Memory B cell (primary cell): ENCODE measurements at regions not wholly inside any gene's neighbourhood (a gene's known extent, or its start where the extent isn't known, plus 50 kb on each side); places are given as distances from the start of the nearest gene placed in this dataset.
"Not testable (repeated sequence)": the region's sequence is repeated elsewhere in the genome, so short reads cannot be mapped to it uniquely, and the experiment has no call there.

Experiments used
- ATAC-seq: fragments of 150-1000 bp; cut with Tn5 transposase; 2 replicates; pipeline ENCODE4 v1.10.0; 2021; ENCODE audit warnings: low read depth, mild to moderate bottlenecking, moderate library complexity
- DNase-seq, 2 donors: peaks; one replicate each; pipeline ENCODE4 v3.0.0; 2022; ENCODE audit warnings: low spot score in 2 of 2
- H3K27ac Mint-ChIP-seq: one replicate; pipeline ENCODE4 v1.8.0; 2022; ENCODE audit warnings: mild to moderate bottlenecking, moderate library complexity, mixed read lengths
- H3K27me3 Mint-ChIP-seq: one replicate; pipeline ENCODE4 v1.8.0; 2022; ENCODE audit warnings: mixed read lengths
- H3K36me3 Mint-ChIP-seq: one replicate; pipeline ENCODE4 v1.8.0; 2022; ENCODE audit warnings: mild to moderate bottlenecking, mixed read lengths
- H3K4me1 Mint-ChIP-seq: one replicate; pipeline ENCODE4 v1.8.0; 2022; ENCODE audit warnings: mixed read lengths
- H3K4me3 Mint-ChIP-seq: one replicate; pipeline ENCODE4 v1.8.0; 2022; ENCODE audit warnings: mild to moderate bottlenecking, moderate library complexity, mixed read lengths
- H3K9me3 Mint-ChIP-seq: one replicate; pipeline ENCODE4 v1.8.0; 2022; ENCODE audit warnings: mixed read lengths

GRCh38 chr6:92469186-92469828, 950.1 kb downstream of the EPHA7 start:
- no peak for ATAC-seq
- no peak overlapping the region for H3K4me3 Mint-ChIP-seq
- H3K9me3 Mint-ChIP-seq = peaks cover 10% of the 10 kb centered on the region
- DNase-seq = no peak
- no peaks in the 10 kb centered on the region for H3K27me3 Mint-ChIP-seq
- no peaks in the 10 kb centered on the region for H3K4me1 Mint-ChIP-seq
- no peak overlapping the region for H3K27ac Mint-ChIP-seq
- no peaks in the 10 kb centered on the region for H3K36me3 Mint-ChIP-seq

GRCh38 chr6:92468066-92468465, 951.3 kb downstream of the EPHA7 start:
- H3K36me3 Mint-ChIP-seq = no peaks in the 10 kb centered on the region
- no peak overlapping the region for H3K4me3 Mint-ChIP-seq
- ATAC-seq = no peak
- no peak overlapping the region for H3K27ac Mint-ChIP-seq
- no peak for DNase-seq
- H3K27me3 Mint-ChIP-seq = no peaks in the 10 kb centered on the region
- H3K4me1 Mint-ChIP-seq = no peaks in the 10 kb centered on the region
- peaks cover 10% of the 10 kb centered on the region for H3K9me3 Mint-ChIP-seq

- DNase-seq (no peak), ATAC-seq (no peak)
- Mint-ChIP-seq H3K27ac (no peak overlapping the region), H3K4me3 (no peak overlapping the region), H3K36me3 (no peaks in the 10 kb centered on the region), H3K9me3 (peaks cover 7% of the 10 kb centered on the region), H3K4me1 (no peaks in the 10 kb centered on the region), H3K27me3 (no peaks in the 10 kb centered on the region)
Observed at GRCh38 chr6:92460133-92460532, 959.2 kb downstream of the EPHA7 start.

- H3K27me3 Mint-ChIP-seq = no peaks in the 10 kb centered on the region
- no peaks in the 10 kb centered on the region for H3K36me3 Mint-ChIP-seq
- ATAC-seq (no peak), DNase-seq (no peak)
- H3K4me1 Mint-ChIP-seq = no peaks in the 10 kb centered on the region
- H3K9me3 Mint-ChIP-seq = peaks cover 6% of the 10 kb centered on the region
- H3K4me3 Mint-ChIP-seq = no peak overlapping the region
- H3K27ac Mint-ChIP-seq = no peak overlapping the region
Observed at GRCh38 chr6:92459606-92460005, 959.8 kb downstream of the EPHA7 start.

- ATAC-seq (no peak), DNase-seq (no peak)
- no peaks in the 10 kb centered on the region for H3K4me1 Mint-ChIP-seq
- H3K9me3 Mint-ChIP-seq = peaks cover 10% of the 10 kb centered on the region
- H3K27ac Mint-ChIP-seq = no peak overlapping the region
- H3K36me3 Mint-ChIP-seq = no peaks in the 10 kb centered on the region
- no peaks in the 10 kb centered on the region for H3K27me3 Mint-ChIP-seq
- no peak overlapping the region for H3K4me3 Mint-ChIP-seq
Observed at GRCh38 chr6:92446052-92446451, 973.3 kb downstream of the EPHA7 start.

GRCh38 chr6:92433911-92434310, 985.4 kb downstream of the EPHA7 start:
- H3K27me3 Mint-ChIP-seq = no peaks in the 10 kb centered on the region
- no peak for ATAC-seq

GRCh38 chr6:92431502-92431901, 987.9 kb downstream of the EPHA7 start:
- peaks cover 4% of the 10 kb centered on the region for H3K9me3 Mint-ChIP-seq
- H3K27me3 Mint-ChIP-seq = no peaks in the 10 kb centered on the region
- ATAC-seq (no peak), DNase-seq (no peak)
- H3K4me3 Mint-ChIP-seq = no peak overlapping the region
- H3K4me1 Mint-ChIP-seq = no peaks in the 10 kb centered on the region
- no peaks in the 10 kb centered on the region for H3K36me3 Mint-ChIP-seq
- H3K27ac Mint-ChIP-seq = no peak overlapping the region

More at GRCh38 chr6:92433911-92434310, 985.4 kb downstream of the EPHA7 start:
- Mint-ChIP-seq H3K4me3 (no peak overlapping the region), H3K36me3 (no peaks in the 10 kb centered on the region), H3K27ac (no peak overlapping the region), H3K4me1 (no peaks in the 10 kb centered on the region), H3K9me3 (peaks cover 4% of the 10 kb centered on the region)
- no peak for DNase-seq

GRCh38 chr6:92428448-92428847, 990.9 kb downstream of the EPHA7 start:
- Mint-ChIP-seq H3K4me3 (no peak overlapping the region), H3K36me3 (no peaks in the 10 kb centered on the region), H3K27ac (no peak overlapping the region), H3K27me3 (no peaks in the 10 kb centered on the region), H3K4me1 (no peaks in the 10 kb centered on the region), H3K9me3 (peaks cover 2% of the 10 kb centered on the region)
- DNase-seq (no peak), ATAC-seq (no peak)

- Mint-ChIP-seq H3K4me1 (no peaks in the 10 kb centered on the region), H3K27me3 (no peaks in the 10 kb centered on the region), H3K27ac (no peak overlapping the region), H3K4me3 (no peak overlapping the region), H3K36me3 (no peaks in the 10 kb centered on the region), H3K9me3 (peaks cover 2% of the 10 kb centered on the region)
- DNase-seq (no peak), ATAC-seq (no peak)
Observed at GRCh38 chr6:92427453-92427852, 991.9 kb downstream of the EPHA7 start.

GRCh38 chr6:92415656-92416055, 1003.7 kb downstream of the EPHA7 start:
- no peaks in the 10 kb centered on the region for H3K36me3 Mint-ChIP-seq
- peaks cover 3% of the 10 kb centered on the region for H3K9me3 Mint-ChIP-seq
- DNase-seq (no peak), ATAC-seq (no peak)
- H3K4me1 Mint-ChIP-seq = no peaks in the 10 kb centered on the region
- no peak overlapping the region for H3K4me3 Mint-ChIP-seq
- H3K27ac Mint-ChIP-seq = no peak overlapping the region
- no peaks in the 10 kb centered on the region for H3K27me3 Mint-ChIP-seq

GRCh38 chr6:92408350-92408749, 1011.0 kb downstream of the EPHA7 start:
- DNase-seq (no peak), ATAC-seq (no peak)
- Mint-ChIP-seq H3K27me3 (no peaks in the 10 kb centered on the region), H3K4me1 (no peaks in the 10 kb centered on the region), H3K27ac (no peak overlapping the region), H3K36me3 (no peaks in the 10 kb centered on the region), H3K4me3 (no peak overlapping the region), H3K9me3 (peaks cover 2% of the 10 kb centered on the region)

- Mint-ChIP-seq H3K27me3 (no peaks in the 10 kb centered on the region), H3K9me3 (peaks cover 3% of the 10 kb centered on the region), H3K4me3 (no peak overlapping the region), H3K4me1 (no peaks in the 10 kb centered on the region), H3K27ac (no peak overlapping the region), H3K36me3 (no peaks in the 10 kb centered on the region)
- no peak for ATAC-seq
- DNase-seq = no peak
Observed at GRCh38 chr6:92404281-92404680, 1015.1 kb downstream of the EPHA7 start.

GRCh38 chr6:92399911-92400310, 1019.4 kb downstream of the EPHA7 start:
- Mint-ChIP-seq H3K36me3 (no peaks in the 10 kb centered on the region), H3K9me3 (peaks cover 3% of the 10 kb centered on the region), H3K4me3 (no peak overlapping the region), H3K4me1 (no peaks in the 10 kb centered on the region), H3K27ac (no peak overlapping the region), H3K27me3 (no peaks in the 10 kb centered on the region)
- no peak for DNase-seq
- ATAC-seq = no peak

GRCh38 chr6:92388706-92389105, 1030.7 kb downstream of the EPHA7 start:
- not testable (repeated sequence) for ATAC-seq, H3K4me3 Mint-ChIP-seq, H3K27ac Mint-ChIP-seq, H3K9me3 Mint-ChIP-seq, H3K4me1 Mint-ChIP-seq, H3K36me3 Mint-ChIP-seq, H3K27me3 Mint-ChIP-seq, DNase-seq

GRCh38 chr6:92380803-92381601, 1038.4 kb downstream of the EPHA7 start:
- no peak for ATAC-seq
- Mint-ChIP-seq H3K9me3 (no peaks in the 10 kb centered on the region), H3K27me3 (no peaks in the 10 kb centered on the region), H3K4me3 (no peak overlapping the region), H3K27ac (no peak overlapping the region), H3K36me3 (no peaks in the 10 kb centered on the region), H3K4me1 (no peaks in the 10 kb centered on the region)
- no peak for DNase-seq
